H1 (cell line): ENCODE measurements at regions not wholly inside any gene's neighbourhood (a gene's known extent, or its start where the extent isn't known, plus 50 kb on each side); places are given as distances from the start of the nearest gene placed in this dataset.

Experiments used
- CTCF ChIA-PET: fragments of 300-600 bp; sonication (Branson Sonifier 250); formaldehyde crosslinking; loops from one replicate; lab custom pipeline; 2021; ENCODE audit not compliant: partially characterized antibody; lab: Charles Lee
- POLR2A ChIA-PET: fragments of 300-600 bp; sonication (Branson Sonifier 250); formaldehyde crosslinking; loops from one replicate; lab custom pipeline; 2021; ENCODE audit warnings: inconsistent platforms; ENCODE audit not compliant: partially characterized antibody; lab: Charles Lee
- DNase-seq, 2 experiments: peaks; one replicate each; pipeline versions ENCODE4 v3.0.0 to v3.0.0-alpha.2; 2010 to 2022; ENCODE audit warnings: low spot score in 2 of 2, low read depth in 1 of 2, mixed read lengths in 1 of 2
- FAIRE-seq: peaks from 2 replicates; lab custom pipeline; 2011; peaks lifted over from hg19 to GRCh38; lab: Jason Lieb, UNC
- H2AFZ ChIP-seq: 2 replicates; pipeline ENCODE4 v1.8.1; 2012; ENCODE audit warnings: low read length, inconsistent platforms
- H2AK5ac ChIP-seq: 2 replicates; pipeline ENCODE4 v1.6.1; 2013; ENCODE audit warnings: low read depth, low read length
- H2BK120ac ChIP-seq: replicated peaks from 2 replicates; pipeline ENCODE3; 2013; ENCODE audit warnings: low read depth, low read length, inconsistent platforms
- H2BK12ac ChIP-seq: 2 replicates; pipeline ENCODE4 v1.6.1; 2013; ENCODE audit warnings: low read depth, low read length
- H2BK15ac ChIP-seq: 2 replicates; pipeline ENCODE4 v1.6.1; 2013; ENCODE audit warnings: low read length
- H2BK20ac ChIP-seq: 2 replicates; pipeline ENCODE4 v1.6.1; 2013; ENCODE audit warnings: low read length
- H2BK5ac ChIP-seq: 2 replicates; pipeline ENCODE4 v1.6.1; 2013; ENCODE audit warnings: low read depth, low read length
- H3K14ac ChIP-seq: 2 replicates; pipeline ENCODE4 v1.6.1; 2013; ENCODE audit warnings: inconsistent platforms; ENCODE audit not compliant: insufficient read length
- H3K18ac ChIP-seq: 2 replicates; pipeline ENCODE4 v1.6.1; 2013; ENCODE audit warnings: low read length; ENCODE audit errors: extremely low read depth
- H3K23ac ChIP-seq: 2 replicates; pipeline ENCODE4 v1.6.1; 2013; ENCODE audit warnings: inconsistent platforms; ENCODE audit not compliant: insufficient read length
- H3K23me2 ChIP-seq: 2 replicates; pipeline ENCODE4 v1.6.1; 2013; ENCODE audit warnings: low read depth, low read length
- H3K27ac ChIP-seq: 2 replicates; pipeline ENCODE4 v1.6.1; 2011; ENCODE audit warnings: low read depth, low read length, inconsistent platforms
- H3K27me3 ChIP-seq, 4 experiments: replicated peaks in 1 of 4; 1 replicate in 1 of 4; 2 replicates in 3 of 4; pipeline versions ENCODE4 v1.6.1 to v1.8.1; 2011 to 2013; ENCODE audit warnings: low read length in 3 of 4, mild to moderate bottlenecking in 3 of 4, inconsistent platforms in 2 of 4, mixed read lengths in 2 of 4, moderate library complexity in 1 of 4; ENCODE audit not compliant: control insufficient read depth in 3 of 4, insufficient read depth in 3 of 4; ENCODE audit errors: extremely low read depth in 1 of 4
- H3K36me3 ChIP-seq, 4 experiments: 2 replicates each; pipeline versions ENCODE4 v1.6.1 to v1.8.1; 2011 to 2013; ENCODE audit warnings: mild to moderate bottlenecking in 4 of 4, low read length in 3 of 4, moderate library complexity in 2 of 4, control low read depth in 1 of 4, inconsistent platforms in 1 of 4; ENCODE audit not compliant: insufficient read depth in 4 of 4, control insufficient read depth in 2 of 4
- H3K4ac ChIP-seq: replicated peaks from 2 replicates; pipeline ENCODE3; 2013; ENCODE audit warnings: low read length, low read depth, mixed read lengths, inconsistent platforms; ENCODE audit not compliant: insufficient read length
- H3K4me1 ChIP-seq, 4 experiments: replicated peaks in 1 of 4; 1 replicate in 1 of 4; 2 replicates in 3 of 4; pipeline versions ENCODE4 v1.6.1 to v1.8.1; 2011 to 2013; ENCODE audit warnings: low read length in 3 of 4, inconsistent platforms in 2 of 4, mixed read lengths in 1 of 4; ENCODE audit not compliant: insufficient read depth in 4 of 4, control insufficient read depth in 3 of 4
- H3K4me2 ChIP-seq, 2 experiments: 2 replicates each; pipeline versions ENCODE4 v1.6.1 to v1.8.1; 2011 to 2013; ENCODE audit warnings: low read depth in 2 of 2, low read length in 2 of 2, control low read depth in 1 of 2, inconsistent platforms in 1 of 2, mild to moderate bottlenecking in 1 of 2; ENCODE audit not compliant: insufficient read depth in 1 of 2
- H3K4me3 ChIP-seq, 4 experiments: fragments of 200-600, 300-600 bp in 1 of 4; sonication (generic), shearing (Covaris generic), sonication (Bioruptor Twin) in 1 of 4; 2 replicates each; pipeline versions ENCODE4 v1.5.1 to v1.8.1; 2011 to 2016; ENCODE audit warnings: low read length in 4 of 4, low read depth in 3 of 4, control low read depth in 2 of 4, inconsistent platforms in 2 of 4, mild to moderate bottlenecking in 2 of 4, mixed read lengths in 1 of 4, moderate library complexity in 1 of 4; ENCODE audit not compliant: insufficient read depth in 2 of 4; ENCODE audit errors: extremely low read depth in 1 of 4
- H3K56ac ChIP-seq: replicated peaks from 2 replicates; pipeline ENCODE3; 2013; ENCODE audit warnings: low read depth, mild to moderate bottlenecking, mixed read lengths, low read length, inconsistent platforms; ENCODE audit not compliant: insufficient read length
- H3K79me1 ChIP-seq: 2 replicates; pipeline ENCODE4 v1.6.1; 2013; ENCODE audit warnings: low read depth, low read length, control low read depth
- H3K79me2 ChIP-seq, 2 experiments: 2 replicates each; pipeline versions ENCODE4 v1.6.1 to v1.8.1; 2012 to 2013; ENCODE audit warnings: low read length in 2 of 2, mild to moderate bottlenecking in 2 of 2, inconsistent platforms in 1 of 2; ENCODE audit not compliant: insufficient read depth in 2 of 2, control insufficient read depth in 1 of 2
- H3K9ac ChIP-seq, 4 experiments: replicated peaks in 1 of 4; 1 replicate in 1 of 4; 2 replicates in 3 of 4; pipeline versions ENCODE4 v1.6.1 to v1.8.1; 2011 to 2013; ENCODE audit warnings: low read depth in 3 of 4, low read length in 3 of 4, control low read depth in 2 of 4, mild to moderate bottlenecking in 2 of 4, moderate library complexity in 2 of 4, inconsistent platforms in 1 of 4; ENCODE audit errors: extremely low read depth in 1 of 4
- H3K9me3 ChIP-seq, 2 experiments: 2 replicates each; pipeline versions ENCODE4 v1.6.1 to v1.8.1; 2012 to 2013; ENCODE audit warnings: mild to moderate bottlenecking in 2 of 2, moderate library complexity in 2 of 2, control low read depth in 1 of 2, inconsistent platforms in 1 of 2, low read depth in 1 of 2, low read length in 1 of 2, mixed read lengths in 1 of 2; ENCODE audit not compliant: insufficient read depth in 2 of 2
- H4K20me1 ChIP-seq, 2 experiments: replicated peaks in 1 of 2; 2 replicates each; pipeline versions ENCODE3 to v1.8.1; 2011 to 2013; ENCODE audit warnings: inconsistent platforms in 2 of 2, low read length in 2 of 2, mild to moderate bottlenecking in 1 of 2; ENCODE audit not compliant: insufficient read depth in 2 of 2, control insufficient read depth in 1 of 2
- H4K5ac ChIP-seq: 2 replicates; pipeline ENCODE4 v1.6.1; 2013; ENCODE audit warnings: low read length, low read depth, mixed read lengths, inconsistent platforms; ENCODE audit not compliant: insufficient read length
- H4K8ac ChIP-seq: 2 replicates; pipeline ENCODE4 v1.8.0; 2013; ENCODE audit warnings: mild to moderate bottlenecking, moderate library complexity, low read length, inconsistent platforms; ENCODE audit not compliant: insufficient read depth; ENCODE audit errors: extremely low read depth
- H4K91ac ChIP-seq: replicated peaks from 2 replicates; pipeline ENCODE3; 2013; ENCODE audit warnings: low read length, mixed read lengths, inconsistent platforms; ENCODE audit not compliant: insufficient read length
- ASH2L ChIP-seq: fragments of 200-600, 300-600 bp; sonication (generic); IDR thresholded peaks from one replicate; pipeline ENCODE4 v1.7.1; 2017; ENCODE audit warnings: low read length
- CEBPB ChIP-seq: IDR thresholded peaks from 2 replicates; pipeline ENCODE4 v1.6.1; 2012; ENCODE audit warnings: low read depth, low read length
- CHD2 ChIP-seq: IDR thresholded peaks from 2 replicates; pipeline ENCODE4 v1.6.1; 2012; ENCODE audit warnings: low read length, improper control_type of control experiment
- CREB1 ChIP-seq: IDR thresholded peaks from 2 replicates; pipeline ENCODE4 v1.6.1; 2012; ENCODE audit warnings: inconsistent platforms
- HDAC6 ChIP-seq: IDR thresholded peaks from one replicate; pipeline ENCODE4 v1.7.1; 2012; ENCODE audit warnings: low read depth, mild to moderate bottlenecking, inconsistent platforms, low read length, moderate library complexity
- KDM1A ChIP-seq: fragments of 200-600, 300-600 bp; sonication (generic); IDR thresholded peaks from 2 replicates; pipeline ENCODE4 v1.7.1; 2016; ENCODE audit warnings: mild to moderate bottlenecking, low read length, borderline replicate concordance
- POLR2AphosphoS5 ChIP-seq: IDR thresholded peaks from 2 replicates; pipeline ENCODE4 v1.6.1; 2011; ENCODE audit warnings: low read depth, low read length
- SRF ChIP-seq: IDR thresholded peaks from 2 replicates; pipeline ENCODE4 v1.6.1; 2011; ENCODE audit warnings: mild to moderate bottlenecking, low read depth, low read length, moderate library complexity
- TAF7 ChIP-seq: optimal IDR thresholded peaks from 2 replicates; pipeline ENCODE3; 2011; ENCODE audit warnings: low read depth, mild to moderate bottlenecking, inconsistent platforms, low read length, moderate library complexity, borderline replicate concordance
- TBP ChIP-seq: IDR thresholded peaks from 2 replicates; pipeline ENCODE4 v1.6.1; 2011; ENCODE audit warnings: low read depth, low read length, improper control_type of control experiment
- TEAD4 ChIP-seq: IDR thresholded peaks from 2 replicates; pipeline ENCODE4 v1.6.1; 2012; ENCODE audit warnings: low read depth, low read length, inconsistent platforms, mixed read lengths
- TF ChIP-seq, protein P1 (sequence below): IDR thresholded peaks from 2 replicates; pipeline ENCODE4 v1.6.1; 2011; ENCODE audit warnings: low read length, improper control_type of control experiment

- Histone ChIP-seq H3K4me2 (no peak overlapping the region), H2BK5ac (no peak overlapping the region), H3K79me1 (no peaks in the 10 kb centered on the region), H4K8ac (no peak overlapping the region), H2BK15ac (no peak overlapping the region), H3K4me1 (no peaks in the 10 kb centered on the region), H3K18ac (no peak overlapping the region), H3K9ac (no peak overlapping the region), H3K56ac (no peak overlapping the region), H3K27me3 (no peaks in the 10 kb centered on the region), H3K9me3 (peaks cover 10 to 15% of the 10 kb centered on the region in 2 experiments), H2BK12ac (no peak overlapping the region), H2BK20ac (no peak overlapping the region), H4K91ac (no peak overlapping the region), H4K20me1 (no peaks in the 10 kb centered on the region), H3K27ac (no peak overlapping the region), H3K79me2 (no peaks in the 10 kb centered on the region), H2BK120ac (no peak overlapping the region), H3K23ac (no peak overlapping the region), H3K4ac (no peak overlapping the region), H3K4me3 (no peak overlapping the region), H4K5ac (no peak overlapping the region), H2AFZ (no peak overlapping the region), H2AK5ac (no peak overlapping the region), H3K36me3 (0 out of 8 replicates have a peak, but pooled peaks cover 0 to 6% (median 0%) of the 10 kb centered on the region in 4 experiments), H3K23me2 (no peaks in the 10 kb centered on the region), H3K14ac (no peak overlapping the region)
- no peak for DNase-seq
- ChIA-PET CTCF (interaction anchor here (0.6 kb wide), 1 partner anchor 132 kb away, joined by 3 read pairs; no protein-coding TSS in a partner anchor), POLR2A (no interaction called here)
- FAIRE-seq = no peak
- TF ChIP-seq HDAC6 (no peak), KDM1A (no peak), CEBPB (no peak), ASH2L (no peak), SRF (no peak), TEAD4 (no peak), TAF7 (no peak), POLR2AphosphoS5 (no peak), CHD2 (no peak), TBP (no peak), CREB1 (no peak)
- TF ChIP-seq, protein P1, sequence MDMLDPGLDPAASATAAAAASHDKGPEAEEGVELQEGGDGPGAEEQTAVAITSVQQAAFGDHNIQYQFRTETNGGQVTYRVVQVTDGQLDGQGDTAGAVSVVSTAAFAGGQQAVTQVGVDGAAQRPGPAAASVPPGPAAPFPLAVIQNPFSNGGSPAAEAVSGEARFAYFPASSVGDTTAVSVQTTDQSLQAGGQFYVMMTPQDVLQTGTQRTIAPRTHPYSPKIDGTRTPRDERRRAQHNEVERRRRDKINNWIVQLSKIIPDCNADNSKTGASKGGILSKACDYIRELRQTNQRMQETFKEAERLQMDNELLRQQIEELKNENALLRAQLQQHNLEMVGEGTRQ = no peak
Observed at GRCh38 chr7:8321312-8321711, 59.3 kb upstream of the ICA1 start.
